ENCODE measurements at regions not wholly inside any gene's neighbourhood (a gene's known extent, or its start where the extent isn't known, plus 50 kb on each side); places are given as distances from the start of the nearest gene placed in this dataset.
A peak's percentile ranks its signal among the peaks of the same experiment; 100 is the strongest.
"Not testable (repeated sequence)": the region's sequence is repeated elsewhere in the genome, so short reads cannot be mapped to it uniquely, and the experiment has no call there.

GRCh38 chr2:234898534-234899053 lies 53.2 kb upstream of the SH3BP4 start:
- DNase-seq: no peak

- DNase-seq: not testable (repeated sequence)
Measured at GRCh38 chr2:234888442-234888841, 63.4 kb upstream of the SH3BP4 start.

GRCh38 chr2:234887195-234887594 lies 64.6 kb upstream of the SH3BP4 start:
- no peak for DNase-seq

GRCh38 chr2:234885886-234886285 lies 65.9 kb upstream of the SH3BP4 start:
- DNase-seq: no peak

- DNase-seq: no peak
Measured at GRCh38 chr2:234885118-234885517, 66.7 kb upstream of the SH3BP4 start.

- DNase-seq: no peak
Measured at GRCh38 chr2:234884591-234884990, 67.2 kb upstream of the SH3BP4 start.

- DNase-seq: peak; percentile 79
Measured at GRCh38 chr2:234881413-234882241, 70.2 kb upstream of the SH3BP4 start.

- DNase-seq: peak; percentile 37
Measured at GRCh38 chr2:234880551-234881211, 71.1 kb upstream of the SH3BP4 start.

GRCh38 chr2:234879671-234880455 lies 72.0 kb upstream of the SH3BP4 start:
- DNase-seq: no peak

- not testable (repeated sequence) for DNase-seq
Measured at GRCh38 chr2:234876621-234877020, 75.2 kb upstream of the SH3BP4 start.

- no peak for DNase-seq
Measured at GRCh38 chr2:234874347-234875046, 77.3 kb upstream of the SH3BP4 start.

- DNase-seq: no peak
Measured at GRCh38 chr2:234873828-234874173, 78.0 kb upstream of the SH3BP4 start.

GRCh38 chr2:234873103-234873827 lies 78.6 kb upstream of the SH3BP4 start:
- no peak for DNase-seq

GRCh38 chr2:234869969-234870368 lies 81.8 kb upstream of the SH3BP4 start:
- no peak for DNase-seq

- DNase-seq: no peak
Measured at GRCh38 chr2:234869164-234869563, 82.7 kb upstream of the SH3BP4 start.

GRCh38 chr2:234867882-234868285 lies 83.9 kb upstream of the SH3BP4 start:
- DNase-seq: no peak

- DNase-seq: no peak
Measured at GRCh38 chr2:234865586-234865985, 86.2 kb upstream of the SH3BP4 start.

GRCh38 chr2:234865040-234865439 lies 86.8 kb upstream of the SH3BP4 start:
- no peak for DNase-seq

- DNase-seq: no peak
Measured at GRCh38 chr2:234864506-234864905, 87.3 kb upstream of the SH3BP4 start.

GRCh38 chr2:234863043-234863934 lies 88.5 kb upstream of the SH3BP4 start:
- peak; percentile 34 for DNase-seq

Measured in eye (tissue), 1 donor.